K562 (cell line): ENCODE measurements at regions not wholly inside any gene's neighbourhood (a gene's known extent, or its start where the extent isn't known, plus 50 kb on each side); places are given as distances from the start of the nearest gene placed in this dataset.

Source experiments
- ARHGAP35 ChIP-seq: fragments of 450-650 bp; IDR thresholded peaks from 2 replicates; pipeline ENCODE4 v1.6.1; 2018; ENCODE audit not compliant: partially characterized antibody
- ZC3H8 ChIP-seq: fragments of 450-650 bp; IDR thresholded peaks from 2 replicates; pipeline ENCODE4 v1.6.1; 2017

GRCh38 chr14:84068288-84068687 is 1461.7 kb upstream of the FLRT2 start:
- TF ChIP-seq ZC3H8 (no peak), ARHGAP35 (no peak)
